GM18502 (cell line): ENCODE measurements at regions not wholly inside any gene's neighbourhood (a gene's known extent, or its start where the extent isn't known, plus 50 kb on each side); places are given as distances from the start of the nearest gene placed in this dataset.
"Not testable (repeated sequence)": the region's sequence is repeated elsewhere in the genome, so short reads cannot be mapped to it uniquely, and the experiment has no call there.

Experiments
- ATAC-seq: cut with Tn5 transposase; IDR thresholded peaks from one replicate; pipeline ENCODE4 v1.9.1; 2021; ENCODE audit warnings: mild to moderate bottlenecking; ENCODE audit not compliant: unreplicated experiment, poor library complexity

GRCh38 chr1:101365878-101366277, 129.1 kb downstream of the S1PR1 start:
- no peak for ATAC-seq

- no peak for ATAC-seq
Observed at GRCh38 chr1:101366513-101367215, 129.8 kb downstream of the S1PR1 start.

DNA sequence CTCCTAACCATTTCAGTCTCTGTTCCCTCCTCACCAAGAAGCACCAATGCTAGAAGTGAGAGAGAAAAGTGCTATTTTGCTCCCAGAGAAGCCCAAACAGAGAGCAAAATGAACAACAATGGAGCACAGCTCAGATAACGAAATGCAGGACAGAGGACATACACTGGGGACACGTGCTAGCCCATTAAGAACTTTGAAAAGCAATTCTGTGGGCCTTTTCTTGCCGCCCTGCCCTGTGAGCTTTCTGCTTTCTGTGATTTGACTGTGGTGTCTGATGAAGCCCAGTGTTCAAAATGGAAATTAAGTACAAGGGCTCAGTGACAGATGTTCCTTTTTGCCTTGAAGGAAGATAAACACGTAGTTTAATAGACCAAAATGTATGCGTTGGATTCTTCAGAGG, 130.8 kb downstream of the S1PR1 start:
- ATAC-seq = no peak

GRCh38 chr1:101370488-101370887, 133.7 kb downstream of the S1PR1 start:
- ATAC-seq = no peak

- ATAC-seq = peak; percentile 95
Observed at GRCh38 chr1:101371259-101371658, 134.4 kb downstream of the S1PR1 start.

GRCh38 chr1:101373570-101373969, 136.8 kb downstream of the S1PR1 start:
- no peak for ATAC-seq

DNA sequence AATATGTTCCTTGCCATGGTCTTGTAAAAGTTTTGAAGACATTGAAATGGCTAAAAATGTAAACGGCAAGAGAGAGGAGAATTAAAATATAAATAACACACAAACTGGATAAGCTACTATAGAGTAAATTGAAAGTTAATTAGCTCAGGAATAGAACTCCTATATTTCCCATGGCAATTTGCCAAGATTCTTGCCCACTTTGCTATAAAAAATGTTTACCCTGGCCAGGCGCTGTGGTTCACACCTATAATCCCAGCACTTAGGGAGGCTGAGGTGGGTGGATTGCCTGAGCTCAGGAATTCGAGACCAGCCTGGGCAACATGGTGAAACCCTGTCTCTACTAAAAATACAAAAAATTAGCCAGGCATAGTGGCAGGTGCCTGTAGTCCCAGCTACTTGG, 138.6 kb downstream of the S1PR1 start:
- ATAC-seq = not testable (repeated sequence)

GRCh38 chr1:101376121-101377083, 139.6 kb downstream of the S1PR1 start:
- ATAC-seq = no peak

DNA sequence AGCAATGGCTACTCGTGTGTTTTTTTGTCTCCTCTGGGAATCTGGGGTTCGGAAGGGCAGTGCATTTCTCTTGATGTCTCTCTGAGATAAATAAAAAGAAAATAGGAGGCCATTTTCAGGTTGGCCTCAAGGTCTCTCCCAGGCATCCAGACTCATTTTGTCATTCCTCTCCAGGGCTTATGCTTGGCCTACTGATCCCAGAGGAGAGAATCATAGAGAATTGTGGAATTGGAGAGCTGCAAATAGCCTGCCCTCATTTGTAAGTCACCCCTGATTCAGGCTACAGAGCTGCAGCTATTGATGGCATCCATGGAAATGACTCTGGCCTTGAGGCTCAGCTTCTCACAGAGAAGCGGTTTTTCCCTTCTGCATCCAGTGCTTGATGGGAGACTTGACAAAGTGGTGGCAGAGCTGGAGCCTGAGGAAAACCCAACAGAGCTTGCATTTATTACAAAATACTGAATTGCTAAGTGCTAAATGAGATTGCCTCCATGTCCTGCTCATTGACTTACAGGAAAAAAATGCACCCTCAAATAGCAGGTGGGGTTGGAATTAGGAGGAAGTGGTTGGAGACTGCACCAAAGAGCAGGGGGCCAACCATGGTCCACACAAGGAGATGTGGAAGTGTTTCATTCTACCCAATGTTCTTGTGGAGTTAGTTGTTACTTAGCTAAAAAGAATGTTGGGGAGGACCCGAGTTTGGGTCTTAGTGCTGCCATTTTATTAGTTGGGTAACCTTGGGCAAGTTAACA, 140.4 kb downstream of the S1PR1 start:
- no peak for ATAC-seq

DNA sequence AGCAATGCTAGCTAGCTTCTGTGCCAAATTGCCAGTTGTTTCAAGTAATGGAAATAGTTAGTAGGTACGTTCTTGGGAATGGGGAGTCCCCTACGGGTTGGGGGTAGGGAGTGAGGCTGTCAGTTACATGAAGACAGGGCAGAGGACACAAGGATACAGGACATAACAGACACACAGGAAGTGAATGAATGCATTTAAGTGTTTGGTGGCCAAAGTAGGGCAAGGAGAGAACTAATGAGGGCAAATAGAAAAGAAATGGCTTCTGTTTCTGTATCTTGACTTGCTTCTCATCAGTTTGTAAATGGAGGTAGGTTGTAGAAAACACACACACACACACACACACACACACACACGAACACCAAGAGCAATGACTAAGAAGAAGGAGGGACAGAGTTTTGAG, 142.2 kb downstream of the S1PR1 start:
- ATAC-seq = no peak

DNA sequence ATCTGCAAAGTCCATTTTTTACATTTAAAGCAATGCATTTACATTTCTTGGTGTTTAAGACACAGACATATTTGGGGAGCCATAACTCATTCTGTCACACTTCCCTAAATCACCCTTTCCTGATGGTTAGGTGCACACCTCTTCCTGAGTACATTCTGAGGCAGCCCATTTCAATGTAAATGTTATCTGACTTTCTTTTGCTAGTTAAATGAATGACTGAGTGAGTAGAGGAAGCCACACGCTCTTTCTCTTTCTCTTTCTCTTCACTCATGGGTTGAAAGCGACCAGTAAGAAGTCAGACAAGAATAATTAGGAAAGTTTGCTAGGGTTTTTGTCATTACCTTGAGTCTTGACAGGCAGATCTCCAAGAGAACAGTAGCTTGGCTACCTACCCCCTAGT, 143.1 kb downstream of the S1PR1 start:
- peak; percentile 98 for ATAC-seq

DNA sequence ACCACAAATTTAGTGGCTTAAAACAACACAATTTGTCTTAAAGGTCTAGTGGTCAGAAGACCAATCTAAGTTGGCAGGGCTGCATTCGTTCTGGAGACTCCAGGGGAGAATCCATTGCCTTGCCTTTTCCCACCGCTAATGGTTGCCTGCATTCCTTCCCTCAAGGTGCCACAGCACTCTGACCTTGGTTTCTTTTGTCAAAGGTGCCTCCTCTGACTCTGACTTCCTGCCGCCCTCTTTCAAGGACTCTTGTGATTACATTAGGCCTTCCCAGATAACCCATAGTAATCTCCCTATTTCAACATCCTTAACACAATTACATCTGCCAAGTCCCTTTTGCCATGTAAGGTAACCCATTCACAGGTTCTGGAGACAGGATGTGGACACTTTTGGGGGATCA, 145.3 kb downstream of the S1PR1 start:
- ATAC-seq = no peak

GRCh38 chr1:101388904-101389546, 152.2 kb downstream of the S1PR1 start:
- ATAC-seq = peak; percentile 90

- ATAC-seq = no peak
Observed at GRCh38 chr1:101389547-101389929, 152.7 kb downstream of the S1PR1 start.

GRCh38 chr1:101392552-101392951, 155.7 kb downstream of the S1PR1 start:
- ATAC-seq = no peak

DNA sequence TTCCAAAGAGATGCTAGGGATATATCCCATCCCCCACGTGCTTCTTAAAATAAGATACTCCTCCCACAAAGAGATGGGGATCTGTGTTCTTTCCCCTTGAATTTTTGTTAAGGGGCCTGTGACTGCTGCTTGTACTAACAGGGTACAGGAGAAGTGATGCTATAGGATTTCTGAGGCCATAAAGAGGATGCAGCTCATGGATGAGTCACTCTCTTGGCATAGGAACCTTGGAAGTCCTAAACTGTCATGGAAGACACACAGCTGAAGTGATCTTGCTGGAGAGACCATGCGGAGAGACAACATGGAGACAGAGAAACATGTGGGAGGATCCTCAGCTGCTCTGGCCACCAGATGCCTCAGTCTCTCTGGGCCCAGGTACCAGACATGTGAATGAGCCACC, 157.2 kb downstream of the S1PR1 start:
- no peak for ATAC-seq

DNA sequence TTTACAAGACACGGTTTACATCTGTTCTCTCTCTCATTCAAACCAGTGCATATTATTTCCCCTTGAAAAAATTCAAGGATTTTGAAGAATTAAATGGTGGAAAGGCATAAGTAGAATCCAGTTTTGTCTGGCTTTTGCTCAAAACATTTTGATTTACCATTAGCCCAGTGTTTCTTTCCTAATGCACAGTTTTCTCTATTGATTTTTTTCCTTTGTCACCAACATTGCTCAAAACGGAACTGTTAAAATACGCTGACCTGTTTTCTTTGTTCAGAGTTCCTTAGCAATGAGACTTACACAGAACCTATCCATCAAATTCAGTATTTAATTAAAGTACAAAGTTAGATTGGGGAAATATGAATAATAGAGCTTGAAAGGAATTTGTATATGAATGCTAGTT, 162.4 kb downstream of the S1PR1 start:
- no peak for ATAC-seq

- ATAC-seq = no peak
Observed at GRCh38 chr1:101406271-101406670, 169.5 kb downstream of the S1PR1 start.

- no peak for ATAC-seq
Observed at GRCh38 chr1:101406681-101407080, 169.9 kb downstream of the S1PR1 start.

DNA sequence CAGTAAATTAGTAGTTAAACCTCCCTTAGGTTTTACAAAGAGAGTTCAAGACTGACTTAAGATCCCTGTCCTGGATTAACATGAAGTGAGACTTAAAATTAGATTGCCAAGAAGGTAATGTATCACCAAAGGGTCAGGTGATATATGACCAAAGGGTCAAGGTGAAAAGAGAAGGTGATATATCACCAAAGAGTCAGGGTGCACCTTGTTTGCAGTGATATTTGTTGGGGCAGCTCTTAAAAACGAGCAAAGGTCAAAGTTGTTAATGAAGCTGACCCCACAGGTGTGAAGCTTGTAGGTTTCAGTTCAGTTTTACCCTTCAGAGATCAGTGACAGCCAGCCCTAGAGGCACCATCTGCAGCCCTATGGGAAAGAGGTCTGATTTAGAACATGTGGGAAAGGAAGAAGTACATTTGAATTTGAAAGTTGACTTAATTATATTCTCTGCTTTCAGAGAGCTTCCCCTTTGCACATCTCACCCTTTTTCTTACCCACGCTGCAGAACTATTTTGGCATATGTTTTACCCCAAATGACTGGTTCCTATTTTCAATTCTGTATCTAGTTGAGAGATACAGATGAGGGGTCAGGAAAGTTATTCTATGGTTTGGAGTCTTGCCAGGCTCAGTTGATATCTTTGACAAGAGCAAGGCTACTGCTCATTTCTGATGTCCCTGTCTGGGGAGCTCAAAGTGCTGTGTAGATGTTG, 170.8 kb downstream of the S1PR1 start:
- peak; percentile 77 for ATAC-seq
